KMS-11 (cell line): ENCODE measurements at regions not wholly inside any gene's neighbourhood (a gene's known extent, or its start where the extent isn't known, plus 50 kb on each side); places are given as distances from the start of the nearest gene placed in this dataset.

Experiments used
- H2AFZ ChIP-seq: fragments of 200-600 bp; sonication (generic); 2 replicates; pipeline ENCODE4 v1.6.1; 2016; ENCODE audit warnings: antibody characterized with exemption, mixed run types, low read depth
- H3K27ac ChIP-seq: fragments of 200-600 bp; sonication (generic); 2 replicates; pipeline ENCODE4 v1.6.1; 2016; ENCODE audit warnings: mild to moderate bottlenecking, mixed run types
- H3K27me3 ChIP-seq: fragments of 200-600 bp; sonication (generic); 2 replicates; pipeline ENCODE4 v1.6.1; 2017; ENCODE audit warnings: mild to moderate bottlenecking, low read depth, mixed run types, moderate library complexity; ENCODE audit not compliant: insufficient read depth
- H3K36me3 ChIP-seq: fragments of 200-600 bp; sonication (generic); 2 replicates; pipeline ENCODE4 v1.6.1; 2017; ENCODE audit warnings: mild to moderate bottlenecking, mixed run types; ENCODE audit not compliant: insufficient read depth
- H3K4me1 ChIP-seq: fragments of 200-600 bp; sonication (generic); 2 replicates; pipeline ENCODE4 v1.6.1; 2016; ENCODE audit warnings: mild to moderate bottlenecking, low read depth, mixed run types; ENCODE audit not compliant: poor library complexity, severe bottlenecking
- H3K4me2 ChIP-seq: fragments of 200-600 bp; sonication (generic); 2 replicates; pipeline ENCODE4 v1.7.0; 2016; ENCODE audit warnings: mild to moderate bottlenecking, mixed run types
- H3K4me3 ChIP-seq: fragments of 200-600 bp; sonication (generic); IDR thresholded peaks from 2 replicates; pipeline ENCODE4 v1.6.1; 2017; ENCODE audit warnings: low read depth, low read length, mixed read lengths; ENCODE audit not compliant: insufficient read depth
- H3K79me2 ChIP-seq: fragments of 200-600 bp; sonication (generic); 2 replicates; pipeline ENCODE4 v1.6.1; 2016; ENCODE audit warnings: low read depth, mixed run types; ENCODE audit not compliant: insufficient read depth
- H3K9ac ChIP-seq: fragments of 200-600 bp; sonication (generic); 2 replicates; pipeline ENCODE4 v1.6.1; 2016; ENCODE audit warnings: mild to moderate bottlenecking, mixed run types
- H4K20me1 ChIP-seq: fragments of 200-600 bp; sonication (generic); 2 replicates; pipeline ENCODE4 v1.6.1; 2016; ENCODE audit warnings: mild to moderate bottlenecking, mixed run types; ENCODE audit not compliant: insufficient read depth
- TF ChIP-seq, protein P1 (sequence below): fragments of 200-600 bp; sonication (generic); conservative IDR thresholded peaks from 2 replicates; pipeline ENCODE4 v1.6.1; 2017; ENCODE audit warnings: low read depth, mild to moderate bottlenecking, antibody characterized with exemption, low read length, moderate library complexity, mixed read lengths

DNA sequence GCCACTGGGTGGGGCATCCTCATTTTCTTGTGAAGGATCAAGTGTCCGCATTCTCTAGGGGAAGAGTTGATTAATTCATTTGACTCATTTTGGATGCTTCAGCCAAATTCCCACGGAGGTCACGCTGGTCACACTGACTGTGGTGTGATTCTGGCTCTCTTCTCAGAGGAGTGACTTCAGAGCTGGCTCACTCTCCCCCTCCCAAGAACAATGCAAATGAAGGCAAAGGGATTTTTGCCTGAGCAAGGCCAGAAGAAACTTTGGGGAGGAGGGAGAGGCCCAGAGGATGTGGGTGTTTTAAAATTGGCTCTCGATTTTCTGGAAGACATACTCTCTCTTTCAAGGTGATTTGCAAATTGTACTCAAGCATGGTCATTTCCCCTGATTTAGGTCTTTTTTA is 51.1 kb upstream of the LMO2 start:
- Histone ChIP-seq H3K4me2 (no peak overlapping the region), H4K20me1 (no peaks in the 10 kb centered on the region), H3K27me3 (no peaks in the 10 kb centered on the region), H3K4me1 (no peaks in the 10 kb centered on the region), H3K4me3 (no peak overlapping the region), H3K27ac (no peak overlapping the region), H3K36me3 (no peaks in the 10 kb centered on the region), H2AFZ (no peak overlapping the region), H3K9ac (no peak overlapping the region), H3K79me2 (no peaks in the 10 kb centered on the region)
- TF ChIP-seq, protein P1, sequence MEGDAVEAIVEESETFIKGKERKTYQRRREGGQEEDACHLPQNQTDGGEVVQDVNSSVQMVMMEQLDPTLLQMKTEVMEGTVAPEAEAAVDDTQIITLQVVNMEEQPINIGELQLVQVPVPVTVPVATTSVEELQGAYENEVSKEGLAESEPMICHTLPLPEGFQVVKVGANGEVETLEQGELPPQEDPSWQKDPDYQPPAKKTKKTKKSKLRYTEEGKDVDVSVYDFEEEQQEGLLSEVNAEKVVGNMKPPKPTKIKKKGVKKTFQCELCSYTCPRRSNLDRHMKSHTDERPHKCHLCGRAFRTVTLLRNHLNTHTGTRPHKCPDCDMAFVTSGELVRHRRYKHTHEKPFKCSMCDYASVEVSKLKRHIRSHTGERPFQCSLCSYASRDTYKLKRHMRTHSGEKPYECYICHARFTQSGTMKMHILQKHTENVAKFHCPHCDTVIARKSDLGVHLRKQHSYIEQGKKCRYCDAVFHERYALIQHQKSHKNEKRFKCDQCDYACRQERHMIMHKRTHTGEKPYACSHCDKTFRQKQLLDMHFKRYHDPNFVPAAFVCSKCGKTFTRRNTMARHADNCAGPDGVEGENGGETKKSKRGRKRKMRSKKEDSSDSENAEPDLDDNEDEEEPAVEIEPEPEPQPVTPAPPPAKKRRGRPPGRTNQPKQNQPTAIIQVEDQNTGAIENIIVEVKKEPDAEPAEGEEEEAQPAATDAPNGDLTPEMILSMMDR, result no peak

DNA sequence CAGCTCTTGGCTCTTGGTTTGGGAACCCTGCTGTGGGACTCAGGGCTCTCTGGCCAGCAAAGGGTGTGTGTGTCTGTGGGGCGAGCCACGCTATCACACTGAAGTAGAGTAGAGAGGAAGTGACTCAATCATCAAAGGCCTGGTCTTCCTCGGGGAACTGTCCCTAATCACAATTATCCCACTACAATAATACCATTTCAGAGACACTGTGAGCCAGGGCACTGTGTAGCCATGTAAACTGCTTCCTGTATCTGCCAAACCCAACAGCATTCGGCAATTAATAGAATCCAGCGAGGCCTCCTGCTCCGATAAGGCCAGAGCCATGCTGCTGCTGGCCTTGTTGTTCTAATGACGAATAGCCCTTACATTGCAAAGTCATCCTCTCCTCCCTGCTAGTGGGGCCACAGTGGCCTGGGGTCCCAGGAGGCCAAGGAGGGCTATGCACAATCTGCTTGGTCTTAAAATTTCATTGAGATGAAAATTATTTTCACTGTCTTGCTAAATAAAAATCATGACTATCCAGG is 49.8 kb upstream of the LMO2 start:
- Histone ChIP-seq H2AFZ (no peak overlapping the region), H3K9ac (no peak overlapping the region), H3K4me3 (no peak overlapping the region), H3K36me3 (no peaks in the 10 kb centered on the region), H3K27ac (no peak overlapping the region), H4K20me1 (no peaks in the 10 kb centered on the region), H3K79me2 (no peaks in the 10 kb centered on the region), H3K4me2 (no peak overlapping the region), H3K27me3 (no peaks in the 10 kb centered on the region), H3K4me1 (no peaks in the 10 kb centered on the region)
- TF ChIP-seq, protein P1, result no peak
